ENCODE measurements at regions not wholly inside any gene's neighbourhood (a gene's known extent, or its start where the extent isn't known, plus 50 kb on each side); places are given as distances from the start of the nearest gene placed in this dataset.

DNA sequence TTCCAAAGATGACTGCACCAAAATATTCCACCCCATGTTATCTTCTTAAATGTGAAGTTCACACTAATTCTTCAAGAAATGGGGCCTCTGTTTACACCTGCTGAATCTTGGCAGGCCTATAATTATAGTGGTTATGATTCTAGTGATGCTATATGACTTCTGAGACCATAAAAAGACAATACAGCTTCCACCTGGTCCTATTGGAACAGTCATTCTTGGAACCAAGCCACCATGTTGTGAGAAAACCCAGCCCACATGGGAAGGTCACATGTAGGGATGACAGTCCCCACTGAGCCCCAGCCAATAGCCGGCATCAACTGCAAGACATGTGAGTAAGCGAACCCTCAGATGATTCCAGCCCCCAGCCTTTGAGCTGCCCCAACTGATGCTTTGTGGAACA is 587.5 kb downstream of the MID1IP1 start:
- Histone ChIP-seq H3K27ac (ENCODE audit: low read depth in 1 of 2, low read length in 2 of 2) (no peak overlapping the region), H3K27me3 (ENCODE audit: control insufficient read depth in 4 of 4, insufficient read depth in 4 of 4, low read length in 3 of 4) (peaks cover 0 to 6% (median 0%) of the 10 kb centered on the region in 4 donors), H3K36me3 (ENCODE audit: control insufficient read depth in 4 of 4, insufficient read depth in 3 of 4, low read depth in 1 of 4, low read length in 3 of 4) (no peaks in the 10 kb centered on the region), H3K4me3 (ENCODE audit: low read depth in 1 of 3, low read length in 3 of 3) (no peak overlapping the region), H3K4me1 (ENCODE audit: control insufficient read depth in 4 of 4, insufficient read depth in 4 of 4, low read length in 3 of 4) (no peaks in the 10 kb centered on the region), H3K9me3 (ENCODE audit: control insufficient read depth in 4 of 4, low read length in 3 of 4) (no peaks in the 10 kb centered on the region), H3K9ac (ENCODE audit: low read depth in 1 of 2, low read length in 2 of 2) (no peak overlapping the region)
- WGBS: 98% methylated on average over 2 of the region's 2 CpGs
- DNase-seq (ENCODE audit: low spot score): no peak
- TF ChIP-seq JUND (IDR thresholded peaks at IDR 0.05) (no peak), YY1 (IDR thresholded peaks at IDR 0.05) (no peak), NR2F2 (IDR thresholded peaks at IDR 0.05) (no peak), FOXA2 (IDR thresholded peaks at IDR 0.05) (no peak), RXRA (IDR thresholded peaks at IDR 0.05) (no peak), HNF4A (conservative IDR thresholded peaks at IDR 0.05) (no peak), TAF1 (conservative IDR thresholded peaks at IDR 0.05) (no peak), FOXA1 (IDR thresholded peaks at IDR 0.05) (no peak), SP1 (IDR thresholded peaks at IDR 0.05) (no peak), HNF4G (IDR thresholded peaks at IDR 0.05) (no peak), EGR1 (IDR thresholded peaks at IDR 0.05; ENCODE audit: low read depth in 2 of 2) (no peak), GABPA (IDR thresholded peaks at IDR 0.05 in 1 of 2, conservative IDR thresholded peaks at IDR 0.05 in 1 of 2) (no peak), RAD21 (IDR thresholded peaks at IDR 0.05) (no peak)
- TF ChIP-seq, protein P1, sequence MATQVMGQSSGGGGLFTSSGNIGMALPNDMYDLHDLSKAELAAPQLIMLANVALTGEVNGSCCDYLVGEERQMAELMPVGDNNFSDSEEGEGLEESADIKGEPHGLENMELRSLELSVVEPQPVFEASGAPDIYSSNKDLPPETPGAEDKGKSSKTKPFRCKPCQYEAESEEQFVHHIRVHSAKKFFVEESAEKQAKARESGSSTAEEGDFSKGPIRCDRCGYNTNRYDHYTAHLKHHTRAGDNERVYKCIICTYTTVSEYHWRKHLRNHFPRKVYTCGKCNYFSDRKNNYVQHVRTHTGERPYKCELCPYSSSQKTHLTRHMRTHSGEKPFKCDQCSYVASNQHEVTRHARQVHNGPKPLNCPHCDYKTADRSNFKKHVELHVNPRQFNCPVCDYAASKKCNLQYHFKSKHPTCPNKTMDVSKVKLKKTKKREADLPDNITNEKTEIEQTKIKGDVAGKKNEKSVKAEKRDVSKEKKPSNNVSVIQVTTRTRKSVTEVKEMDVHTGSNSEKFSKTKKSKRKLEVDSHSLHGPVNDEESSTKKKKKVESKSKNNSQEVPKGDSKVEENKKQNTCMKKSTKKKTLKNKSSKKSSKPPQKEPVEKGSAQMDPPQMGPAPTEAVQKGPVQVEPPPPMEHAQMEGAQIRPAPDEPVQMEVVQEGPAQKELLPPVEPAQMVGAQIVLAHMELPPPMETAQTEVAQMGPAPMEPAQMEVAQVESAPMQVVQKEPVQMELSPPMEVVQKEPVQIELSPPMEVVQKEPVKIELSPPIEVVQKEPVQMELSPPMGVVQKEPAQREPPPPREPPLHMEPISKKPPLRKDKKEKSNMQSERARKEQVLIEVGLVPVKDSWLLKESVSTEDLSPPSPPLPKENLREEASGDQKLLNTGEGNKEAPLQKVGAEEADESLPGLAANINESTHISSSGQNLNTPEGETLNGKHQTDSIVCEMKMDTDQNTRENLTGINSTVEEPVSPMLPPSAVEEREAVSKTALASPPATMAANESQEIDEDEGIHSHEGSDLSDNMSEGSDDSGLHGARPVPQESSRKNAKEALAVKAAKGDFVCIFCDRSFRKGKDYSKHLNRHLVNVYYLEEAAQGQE (IDR thresholded peaks at IDR 0.05): no peak
- TF ChIP-seq, protein P2, sequence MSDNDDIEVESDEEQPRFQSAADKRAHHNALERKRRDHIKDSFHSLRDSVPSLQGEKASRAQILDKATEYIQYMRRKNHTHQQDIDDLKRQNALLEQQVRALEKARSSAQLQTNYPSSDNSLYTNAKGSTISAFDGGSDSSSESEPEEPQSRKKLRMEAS (IDR thresholded peaks at IDR 0.05): no peak
- TF ChIP-seq, protein P3, sequence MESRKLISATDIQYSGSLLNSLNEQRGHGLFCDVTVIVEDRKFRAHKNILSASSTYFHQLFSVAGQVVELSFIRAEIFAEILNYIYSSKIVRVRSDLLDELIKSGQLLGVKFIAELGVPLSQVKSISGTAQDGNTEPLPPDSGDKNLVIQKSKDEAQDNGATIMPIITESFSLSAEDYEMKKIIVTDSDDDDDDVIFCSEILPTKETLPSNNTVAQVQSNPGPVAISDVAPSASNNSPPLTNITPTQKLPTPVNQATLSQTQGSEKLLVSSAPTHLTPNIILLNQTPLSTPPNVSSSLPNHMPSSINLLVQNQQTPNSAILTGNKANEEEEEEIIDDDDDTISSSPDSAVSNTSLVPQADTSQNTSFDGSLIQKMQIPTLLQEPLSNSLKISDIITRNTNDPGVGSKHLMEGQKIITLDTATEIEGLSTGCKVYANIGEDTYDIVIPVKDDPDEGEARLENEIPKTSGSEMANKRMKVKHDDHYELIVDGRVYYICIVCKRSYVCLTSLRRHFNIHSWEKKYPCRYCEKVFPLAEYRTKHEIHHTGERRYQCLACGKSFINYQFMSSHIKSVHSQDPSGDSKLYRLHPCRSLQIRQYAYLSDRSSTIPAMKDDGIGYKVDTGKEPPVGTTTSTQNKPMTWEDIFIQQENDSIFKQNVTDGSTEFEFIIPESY (IDR thresholded peaks at IDR 0.05): no peak
- TF ChIP-seq, protein P4, sequence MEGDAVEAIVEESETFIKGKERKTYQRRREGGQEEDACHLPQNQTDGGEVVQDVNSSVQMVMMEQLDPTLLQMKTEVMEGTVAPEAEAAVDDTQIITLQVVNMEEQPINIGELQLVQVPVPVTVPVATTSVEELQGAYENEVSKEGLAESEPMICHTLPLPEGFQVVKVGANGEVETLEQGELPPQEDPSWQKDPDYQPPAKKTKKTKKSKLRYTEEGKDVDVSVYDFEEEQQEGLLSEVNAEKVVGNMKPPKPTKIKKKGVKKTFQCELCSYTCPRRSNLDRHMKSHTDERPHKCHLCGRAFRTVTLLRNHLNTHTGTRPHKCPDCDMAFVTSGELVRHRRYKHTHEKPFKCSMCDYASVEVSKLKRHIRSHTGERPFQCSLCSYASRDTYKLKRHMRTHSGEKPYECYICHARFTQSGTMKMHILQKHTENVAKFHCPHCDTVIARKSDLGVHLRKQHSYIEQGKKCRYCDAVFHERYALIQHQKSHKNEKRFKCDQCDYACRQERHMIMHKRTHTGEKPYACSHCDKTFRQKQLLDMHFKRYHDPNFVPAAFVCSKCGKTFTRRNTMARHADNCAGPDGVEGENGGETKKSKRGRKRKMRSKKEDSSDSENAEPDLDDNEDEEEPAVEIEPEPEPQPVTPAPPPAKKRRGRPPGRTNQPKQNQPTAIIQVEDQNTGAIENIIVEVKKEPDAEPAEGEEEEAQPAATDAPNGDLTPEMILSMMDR (IDR thresholded peaks at IDR 0.05; ENCODE audit: low read depth, low read length, missing input control): no peak
- TF ChIP-seq, protein P5, sequence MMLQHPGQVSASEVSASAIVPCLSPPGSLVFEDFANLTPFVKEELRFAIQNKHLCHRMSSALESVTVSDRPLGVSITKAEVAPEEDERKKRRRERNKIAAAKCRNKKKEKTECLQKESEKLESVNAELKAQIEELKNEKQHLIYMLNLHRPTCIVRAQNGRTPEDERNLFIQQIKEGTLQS (IDR thresholded peaks at IDR 0.05): no peak
